ENCODE measurements at regions not wholly inside any gene's neighbourhood (a gene's known extent, or its start where the extent isn't known, plus 50 kb on each side); places are given as distances from the start of the nearest gene placed in this dataset.

- Histone ChIP-seq H3K27me3 (ENCODE audit: insufficient read depth, low read length, poor library complexity, severe bottlenecking) (no peaks in the 10 kb centered on the region), H3K4me3 (ENCODE audit: low read length, poor library complexity, severe bottlenecking) (no peak overlapping the region), H3K79me2 (ENCODE audit: insufficient read depth, low read length) (no peaks in the 10 kb centered on the region), H2AFZ (ENCODE audit: low read length) (no peak overlapping the region), H3K9ac (ENCODE audit: low read depth, low read length, poor library complexity, severe bottlenecking) (no peak overlapping the region), H4K20me1 (ENCODE audit: insufficient read depth, low read length, poor library complexity, severe bottlenecking) (no peaks in the 10 kb centered on the region), H3K9me3 (ENCODE audit: insufficient read depth, low read depth, low read length) (peaks cover 2% of the 10 kb centered on the region; the same call in 1 of the 2 replicates), H3K9me2 (replicated peaks; ENCODE audit: low read depth, low read length) (no peaks in the 10 kb centered on the region), H3F3A (ENCODE audit: low read depth) (no peaks in the 10 kb centered on the region), H3K36me3 (ENCODE audit: insufficient read depth, low read length) (no peaks in the 10 kb centered on the region), H3K4me1 (ENCODE audit: insufficient read depth, low read length, poor library complexity, severe bottlenecking) (no peaks in the 10 kb centered on the region), H3K4me2 (ENCODE audit: low read depth, low read length, poor library complexity, severe bottlenecking) (no peak overlapping the region)
- no peak for TF ChIP-seq CTCF (conservative IDR thresholded peaks at IDR 0.05; ENCODE audit: low read length)
Observed at GRCh38 chr4:18878561-18878960, 857.0 kb upstream of the LCORL start.

GRCh38 chr4:18869166-18869565 is 847.6 kb upstream of the LCORL start:
- Histone ChIP-seq H3F3A (ENCODE audit: low read depth) (no peaks in the 10 kb centered on the region), H2AFZ (ENCODE audit: low read length) (no peak overlapping the region), H4K20me1 (ENCODE audit: insufficient read depth, low read length, poor library complexity, severe bottlenecking) (no peaks in the 10 kb centered on the region), H3K4me1 (ENCODE audit: insufficient read depth, low read length, poor library complexity, severe bottlenecking) (no peaks in the 10 kb centered on the region), H3K9ac (ENCODE audit: low read depth, low read length, poor library complexity, severe bottlenecking) (no peak overlapping the region), H3K4me2 (ENCODE audit: low read depth, low read length, poor library complexity, severe bottlenecking) (no peak overlapping the region), H3K79me2 (ENCODE audit: insufficient read depth, low read length) (no peaks in the 10 kb centered on the region), H3K27me3 (ENCODE audit: insufficient read depth, low read length, poor library complexity, severe bottlenecking) (no peaks in the 10 kb centered on the region), H3K9me3 (ENCODE audit: insufficient read depth, low read depth, low read length) (no peaks in the 10 kb centered on the region), H3K4me3 (ENCODE audit: low read length, poor library complexity, severe bottlenecking) (no peak overlapping the region), H3K36me3 (ENCODE audit: insufficient read depth, low read length) (no peaks in the 10 kb centered on the region), H3K9me2 (replicated peaks; ENCODE audit: low read depth, low read length) (no peaks in the 10 kb centered on the region)
- TF ChIP-seq CTCF (conservative IDR thresholded peaks at IDR 0.05; ENCODE audit: low read length) (no peak), EZH2phosphoT487 (IDR thresholded peaks at IDR 0.05; ENCODE audit: borderline replicate concordance) (no peak)

- Histone ChIP-seq H3K4me1 (ENCODE audit: insufficient read depth, low read length, poor library complexity, severe bottlenecking) (no peaks in the 10 kb centered on the region), H3K4me2 (ENCODE audit: low read depth, low read length, poor library complexity, severe bottlenecking) (no peak overlapping the region), H3K36me3 (ENCODE audit: insufficient read depth, low read length) (no peaks in the 10 kb centered on the region), H3K9me2 (replicated peaks; ENCODE audit: low read depth, low read length) (no peaks in the 10 kb centered on the region), H3K4me3 (ENCODE audit: low read length, poor library complexity, severe bottlenecking) (no peak overlapping the region), H3K9ac (ENCODE audit: low read depth, low read length, poor library complexity, severe bottlenecking) (no peak overlapping the region), H4K20me1 (ENCODE audit: insufficient read depth, low read length, poor library complexity, severe bottlenecking) (no peaks in the 10 kb centered on the region), H3K79me2 (ENCODE audit: insufficient read depth, low read length) (no peaks in the 10 kb centered on the region), H2AFZ (ENCODE audit: low read length) (no peak overlapping the region), H3F3A (ENCODE audit: low read depth) (no peaks in the 10 kb centered on the region), H3K9me3 (ENCODE audit: insufficient read depth, low read depth, low read length) (no peaks in the 10 kb centered on the region), H3K27me3 (ENCODE audit: insufficient read depth, low read length, poor library complexity, severe bottlenecking) (no peaks in the 10 kb centered on the region)
- TF ChIP-seq CTCF (conservative IDR thresholded peaks at IDR 0.05; ENCODE audit: low read length) (no peak), EZH2phosphoT487 (IDR thresholded peaks at IDR 0.05; ENCODE audit: borderline replicate concordance) (no peak)
Observed at GRCh38 chr4:18860836-18861530, 839.4 kb upstream of the LCORL start.

Measured in Loucy (cell line).